GM12878 (cell line): ENCODE measurements at regions not wholly inside any gene's neighbourhood (a gene's known extent, or its start where the extent isn't known, plus 50 kb on each side); places are given as distances from the start of the nearest gene placed in this dataset.

Experiments
- ATAC-seq: fragments of 200-7000 bp; cut with Tn5 transposase; 3 replicates; pipeline ENCODE4 v1.9.1; 2020; ENCODE audit warnings: mild to moderate bottlenecking, moderate library complexity
- BruUV-seq: library from RNA; stranded (reverse); fragments of 400-500 nt; replicated peaks from 2 replicates; lab custom pipeline; 2021; lab: Mats Ljungman, UMichigan
- CTCF ChIA-PET: fragments of 300-600 bp; sonication (Branson Sonifier 250); formaldehyde crosslinking; extraction: SDS; loops from one replicate; lab custom pipeline; 2021; ENCODE audit warnings: inconsistent platforms; lab: Yijun Ruan, JAX
- POLR2A ChIA-PET: fragments of 350-600 bp; formaldehyde crosslinking; extraction: SDS; loops from one replicate; lab custom pipeline; 2021; ENCODE audit warnings: inconsistent platforms; lab: Charles Lee
- RAD21 ChIA-PET: fragments of 300-600 bp; sonication (Branson Sonifier 250); formaldehyde crosslinking; loops from one replicate; lab custom pipeline; 2023; ENCODE audit warnings: antibody characterized with exemption; ENCODE audit not compliant: unreplicated experiment; lab: Charles Lee
- SMC1A ChIA-PET: fragments of 300-600 bp; sonication (Branson Sonifier 250); formaldehyde crosslinking; loops from one replicate; lab custom pipeline; 2023; ENCODE audit not compliant: unreplicated experiment, uncharacterized antibody; lab: Charles Lee
- DNase-seq: peaks from one replicate; pipeline ENCODE4 v3.0.0-alpha.2; 2011; ENCODE audit warnings: low read depth, low spot score
- FAIRE-seq: peaks from 3 replicates; lab custom pipeline; 2011; peaks lifted over from hg19 to GRCh38; lab: Jason Lieb, UNC
- H2AFZ ChIP-seq: 2 replicates; pipeline ENCODE4 v1.6.0; 2011; ENCODE audit warnings: low read depth, low read length, control low read depth; ENCODE audit not compliant: control insufficient read depth
- H3K27ac ChIP-seq: 2 replicates; pipeline ENCODE4 v1.5.1; 2011; ENCODE audit warnings: control low read depth; ENCODE audit not compliant: control insufficient read depth, insufficient read depth
- H3K27me3 ChIP-seq, 2 experiments: replicated peaks in 1 of 2; 2 replicates each; pipeline versions ENCODE4 v1.6.0 to v1.6.1; 2011; ENCODE audit warnings: low read length in 1 of 2; ENCODE audit not compliant: control insufficient read depth in 2 of 2, insufficient read depth in 2 of 2
- H3K36me3 ChIP-seq, 2 experiments: 2 replicates each; pipeline ENCODE4 v1.5.1; 2011; ENCODE audit warnings: low read length in 1 of 2; ENCODE audit not compliant: control insufficient read depth in 2 of 2, insufficient read depth in 2 of 2
- H3K4me1 ChIP-seq: 2 replicates; pipeline ENCODE4 v1.6.1; 2011; ENCODE audit warnings: mild to moderate bottlenecking, low read length, moderate library complexity, mixed read lengths; ENCODE audit not compliant: control insufficient read depth, insufficient read depth
- H3K4me2 ChIP-seq: 2 replicates; pipeline ENCODE4 v1.6.0; 2011; ENCODE audit warnings: control low read depth; ENCODE audit not compliant: control insufficient read depth, insufficient read depth
- H3K4me3 ChIP-seq: fragments of 200-600 bp; sonication (generic); 2 replicates; pipeline ENCODE4 v1.5.1; 2016
- H3K79me2 ChIP-seq: 2 replicates; pipeline ENCODE4 v1.6.0; 2011; ENCODE audit warnings: low read length; ENCODE audit not compliant: control insufficient read depth, insufficient read depth
- H3K9ac ChIP-seq: 2 replicates; pipeline ENCODE4 v1.8.0; 2011; ENCODE audit warnings: low read length, control low read depth, mixed read lengths; ENCODE audit not compliant: control insufficient read depth, insufficient read depth
- H3K9me3 ChIP-seq: replicated peaks from 3 replicates; pipeline ENCODE4 v1.5.1; 2011; ENCODE audit warnings: mild to moderate bottlenecking, low read length; ENCODE audit not compliant: control insufficient read depth, insufficient read depth
- H4K20me1 ChIP-seq: 2 replicates; pipeline ENCODE4 v1.6.0; 2011; ENCODE audit not compliant: control insufficient read depth, insufficient read depth
- ASH2L ChIP-seq: fragments of 300-600, 200-600 bp; sonication (generic); IDR thresholded peaks from 2 replicates; pipeline ENCODE4 v1.6.1; 2017; ENCODE audit warnings: low read depth, mild to moderate bottlenecking, borderline replicate concordance
- BCL11A ChIP-seq: IDR thresholded peaks from 2 replicates; pipeline ENCODE4 v1.6.1; 2011; ENCODE audit warnings: low read depth, low read length
- CHD1 ChIP-seq: IDR thresholded peaks from 2 replicates; pipeline ENCODE4 v1.6.1; 2012; ENCODE audit warnings: low read depth, low read length, improper control_type of control experiment
- EED ChIP-seq: sonication (generic); IDR thresholded peaks from 2 replicates; pipeline ENCODE4 v1.6.1; 2016; ENCODE audit warnings: antibody characterized with exemption, low read depth
- EZH2 ChIP-seq: IDR thresholded peaks from 2 replicates; pipeline ENCODE4 v1.6.1; 2012; ENCODE audit warnings: low read depth, mild to moderate bottlenecking, control low read depth, inconsistent platforms, low read length, borderline replicate concordance; ENCODE audit not compliant: control insufficient read depth
- IKZF1 ChIP-seq: fragments of 450-650 bp; conservative IDR thresholded peaks from 2 replicates; pipeline ENCODE4 v1.6.1; 2017; ENCODE audit warnings: antibody characterized with exemption, mild to moderate bottlenecking
- LARP7 ChIP-seq: fragments of 450-650 bp; IDR thresholded peaks from 2 replicates; pipeline ENCODE4 v1.6.1; 2017; ENCODE audit warnings: mild to moderate bottlenecking
- MEF2A ChIP-seq: IDR thresholded peaks from 2 replicates; pipeline ENCODE4 v1.6.1; 2011; ENCODE audit warnings: low read depth, mild to moderate bottlenecking, low read length, moderate library complexity; ENCODE audit not compliant: insufficient read depth
- TARDBP ChIP-seq: IDR thresholded peaks from 2 replicates; pipeline ENCODE4 v1.6.1; 2016; ENCODE audit warnings: borderline replicate concordance
- TBL1XR1 ChIP-seq: IDR thresholded peaks from 2 replicates; pipeline ENCODE4 v1.6.1; 2012; ENCODE audit warnings: low read depth, low read length, improper control_type of control experiment
- WGBS: methylation state at CpG from one replicate; pipeline ENCODE4 v1.1.6; 2016; ENCODE audit warnings: low lambda C conversion rate; ENCODE audit not compliant: insufficient replicate concordance, insufficient coverage; ENCODE audit errors: missing lambda C conversion rate; 5-methylcytosine and 5-hydroxymethylcytosine counted together
- in situ Hi-C: fragments of 300-500 bp; cut with MboI; formaldehyde crosslinking; loops from 9 replicates; pipeline ENCODE4 v1.14.3; 2018; ENCODE audit warnings: mixed read lengths
- intact Hi-C: fragments of 100-400 bp; cut with micrococcal nuclease; formaldehyde crosslinking; loops from one replicate; pipeline ENCODE4 v1.14.2; 2022; ENCODE audit not compliant: unreplicated experiment
- TF ChIP-seq, protein P1 (sequence below): IDR thresholded peaks from 2 replicates; pipeline ENCODE4 v1.6.1; 2012; ENCODE audit warnings: improper control_type of control experiment, low read depth, low read length; ENCODE audit not compliant: insufficient replicate concordance

DNA sequence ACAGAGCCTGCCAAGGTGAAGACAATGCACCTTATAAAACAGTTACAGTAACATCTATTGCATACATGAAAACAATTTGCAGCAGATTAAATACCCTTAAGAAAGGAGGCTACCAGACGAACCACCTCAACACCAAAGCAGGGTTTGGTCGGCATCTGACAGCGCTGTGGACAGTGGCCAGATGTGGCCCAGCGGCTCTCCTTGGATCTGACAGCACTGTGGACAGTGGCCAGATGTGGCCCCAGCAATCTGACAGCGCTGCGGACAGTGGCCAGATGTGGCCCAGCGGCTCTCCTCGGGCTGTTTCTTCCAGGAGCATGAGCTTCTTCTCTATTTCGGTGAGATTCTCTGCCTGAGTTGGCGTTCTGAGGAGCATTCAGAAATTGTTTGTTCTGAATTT, 211.6 kb downstream of the ANKRD30B start:
- BruUV-seq = no TSS peak
- Histone ChIP-seq H3K4me2 (no peak overlapping the region), H3K27ac (no peak overlapping the region), H3K79me2 (no peaks in the 10 kb centered on the region), H3K4me3 (no peak overlapping the region), H3K27me3 (no peaks in the 10 kb centered on the region), H4K20me1 (no peaks in the 10 kb centered on the region), H3K9me3 (no peaks in the 10 kb centered on the region; the same call in 2 of the 3 replicates), H3K4me1 (no peaks in the 10 kb centered on the region), H3K9ac (no peak overlapping the region), H3K36me3 (no peaks in the 10 kb centered on the region), H2AFZ (no peak overlapping the region)
- ChIA-PET POLR2A (no interaction called here), CTCF (no interaction called here), SMC1A (no interaction called here), RAD21 (no interaction called here)
- WGBS = 22% methylated on average over 10 of the region's 10 CpGs
- DNase-seq (no peak), ATAC-seq (no peak), FAIRE-seq (no peak)
- TF ChIP-seq LARP7 (no peak), TBL1XR1 (no peak), EED (no peak), MEF2A (no peak), BCL11A (no peak), TARDBP (no peak), ASH2L (no peak), EZH2 (no peak), CHD1 (no peak), IKZF1 (no peak)
- TF ChIP-seq, protein P1, sequence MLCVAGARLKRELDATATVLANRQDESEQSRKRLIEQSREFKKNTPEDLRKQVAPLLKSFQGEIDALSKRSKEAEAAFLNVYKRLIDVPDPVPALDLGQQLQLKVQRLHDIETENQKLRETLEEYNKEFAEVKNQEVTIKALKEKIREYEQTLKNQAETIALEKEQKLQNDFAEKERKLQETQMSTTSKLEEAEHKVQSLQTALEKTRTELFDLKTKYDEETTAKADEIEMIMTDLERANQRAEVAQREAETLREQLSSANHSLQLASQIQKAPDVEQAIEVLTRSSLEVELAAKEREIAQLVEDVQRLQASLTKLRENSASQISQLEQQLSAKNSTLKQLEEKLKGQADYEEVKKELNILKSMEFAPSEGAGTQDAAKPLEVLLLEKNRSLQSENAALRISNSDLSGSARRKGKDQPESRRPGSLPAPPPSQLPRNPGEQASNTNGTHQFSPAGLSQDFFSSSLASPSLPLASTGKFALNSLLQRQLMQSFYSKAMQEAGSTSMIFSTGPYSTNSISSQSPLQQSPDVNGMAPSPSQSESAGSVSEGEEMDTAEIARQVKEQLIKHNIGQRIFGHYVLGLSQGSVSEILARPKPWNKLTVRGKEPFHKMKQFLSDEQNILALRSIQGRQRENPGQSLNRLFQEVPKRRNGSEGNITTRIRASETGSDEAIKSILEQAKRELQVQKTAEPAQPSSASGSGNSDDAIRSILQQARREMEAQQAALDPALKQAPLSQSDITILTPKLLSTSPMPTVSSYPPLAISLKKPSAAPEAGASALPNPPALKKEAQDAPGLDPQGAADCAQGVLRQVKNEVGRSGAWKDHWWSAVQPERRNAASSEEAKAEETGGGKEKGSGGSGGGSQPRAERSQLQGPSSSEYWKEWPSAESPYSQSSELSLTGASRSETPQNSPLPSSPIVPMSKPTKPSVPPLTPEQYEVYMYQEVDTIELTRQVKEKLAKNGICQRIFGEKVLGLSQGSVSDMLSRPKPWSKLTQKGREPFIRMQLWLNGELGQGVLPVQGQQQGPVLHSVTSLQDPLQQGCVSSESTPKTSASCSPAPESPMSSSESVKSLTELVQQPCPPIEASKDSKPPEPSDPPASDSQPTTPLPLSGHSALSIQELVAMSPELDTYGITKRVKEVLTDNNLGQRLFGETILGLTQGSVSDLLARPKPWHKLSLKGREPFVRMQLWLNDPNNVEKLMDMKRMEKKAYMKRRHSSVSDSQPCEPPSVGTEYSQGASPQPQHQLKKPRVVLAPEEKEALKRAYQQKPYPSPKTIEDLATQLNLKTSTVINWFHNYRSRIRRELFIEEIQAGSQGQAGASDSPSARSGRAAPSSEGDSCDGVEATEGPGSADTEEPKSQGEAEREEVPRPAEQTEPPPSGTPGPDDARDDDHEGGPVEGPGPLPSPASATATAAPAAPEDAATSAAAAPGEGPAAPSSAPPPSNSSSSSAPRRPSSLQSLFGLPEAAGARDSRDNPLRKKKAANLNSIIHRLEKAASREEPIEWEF = no peak
- in situ Hi-C loops (loop anchor here (25.0 kb wide), 1 partner anchor 97 kb away; no protein-coding TSS in a partner anchor), intact Hi-C loops (no loop called here)
